SK-N-SH treated with all-trans-retinoic acid at 6 μM for 48 hours (cell line): ENCODE measurements at regions not wholly inside any gene's neighbourhood (a gene's known extent, or its start where the extent isn't known, plus 50 kb on each side); places are given as distances from the start of the nearest gene placed in this dataset.

Experiments used
- CSRNP3 ChIP-seq: fragments of 250-450 bp; sonication (Bioruptor Pico); IDR thresholded peaks from 2 replicates; pipeline ENCODE4 v1.5.1; 2021; ENCODE audit warnings: mild to moderate bottlenecking, moderate library complexity
- ZFP3 ChIP-seq: fragments of 250-450 bp; sonication (Bioruptor Pico); IDR thresholded peaks from 2 replicates; pipeline ENCODE4 v1.5.0; 2020; ENCODE audit warnings: mild to moderate bottlenecking, moderate library complexity
- ZNF70 ChIP-seq: fragments of 450-650 bp; formaldehyde crosslinking; IDR thresholded peaks from 2 replicates; pipeline ENCODE4 v1.5.0; 2020; ENCODE audit warnings: mild to moderate bottlenecking, moderate library complexity
- ZNF8 ChIP-seq: fragments of 450-650 bp; formaldehyde crosslinking; IDR thresholded peaks from 2 replicates; pipeline ENCODE4 v1.5.0; 2020; ENCODE audit warnings: mild to moderate bottlenecking, moderate library complexity

- TF ChIP-seq ZNF70 (CRISPR knock-in tag) = no peak
- no peak for TF ChIP-seq CSRNP3 (CRISPR knock-in tag)
- no peak for TF ChIP-seq ZFP3 (CRISPR knock-in tag)
- TF ChIP-seq ZNF8 (CRISPR knock-in tag) = no peak
These were observed 1353.4 kb downstream of the FSTL5 start for GRCh38 chr4:160810424-160810823.
